Panc1 (cell line): ENCODE measurements at regions not wholly inside any gene's neighbourhood (a gene's known extent, or its start where the extent isn't known, plus 50 kb on each side); places are given as distances from the start of the nearest gene placed in this dataset.

Experiments
- POLR2AphosphoS5 ChIP-seq: IDR thresholded peaks from 2 replicates; pipeline ENCODE4 v1.6.1; 2012; ENCODE audit warnings: mild to moderate bottlenecking, low read depth, low read length, moderate library complexity
- SIN3A ChIP-seq: IDR thresholded peaks from 2 replicates; pipeline ENCODE4 v1.6.1; 2012; ENCODE audit warnings: low read depth, mild to moderate bottlenecking, low read length, moderate library complexity, borderline replicate concordance; ENCODE audit not compliant: insufficient read depth
- TF ChIP-seq, protein P1 (sequence below): fragments of 450-650 bp; IDR thresholded peaks from 2 replicates; pipeline ENCODE4 v1.5.1; 2017; ENCODE audit warnings: mild to moderate bottlenecking
- TF ChIP-seq, protein P2 (sequence below), 2 experiments: IDR thresholded peaks; 2 replicates each; pipeline ENCODE4 v1.6.1; 2011 to 2012; ENCODE audit warnings: low read depth in 2 of 2, control low read depth in 1 of 2, low read length in 1 of 2, mild to moderate bottlenecking in 1 of 2, moderate library complexity in 1 of 2; ENCODE audit not compliant: insufficient read depth in 1 of 2

DNA sequence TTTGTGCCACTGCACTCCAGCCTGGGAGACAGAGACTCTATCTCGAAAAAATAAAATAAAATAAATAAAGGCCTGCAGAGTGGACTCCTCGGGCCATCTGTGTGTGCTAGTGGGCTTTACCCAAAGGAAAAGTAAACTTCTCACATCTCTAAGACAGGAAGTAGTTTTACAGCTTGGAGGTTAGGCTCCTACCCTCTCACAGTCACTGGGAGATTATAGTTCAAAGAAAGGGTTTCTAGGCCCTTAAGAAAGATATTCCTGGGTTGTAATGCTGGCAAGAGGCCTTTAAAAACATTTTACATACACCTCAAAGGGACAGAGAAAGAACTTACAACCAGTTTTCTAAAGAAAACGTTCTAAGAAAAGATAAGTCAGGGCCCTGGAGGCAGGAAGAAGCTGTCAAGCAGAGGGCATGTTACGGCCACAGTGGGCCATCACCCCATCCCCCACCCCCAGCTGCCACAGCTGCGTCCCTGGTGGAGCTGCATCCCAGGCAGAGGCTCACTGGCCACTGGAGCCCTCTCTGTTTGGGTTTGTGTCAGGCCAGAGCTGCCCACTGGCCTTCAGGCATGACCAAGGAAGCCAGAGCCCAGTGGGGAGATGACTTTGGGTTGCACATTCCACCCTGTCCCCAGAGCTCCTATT lies 78.1 kb upstream of the CDK20 start:
- TF ChIP-seq, protein P1, sequence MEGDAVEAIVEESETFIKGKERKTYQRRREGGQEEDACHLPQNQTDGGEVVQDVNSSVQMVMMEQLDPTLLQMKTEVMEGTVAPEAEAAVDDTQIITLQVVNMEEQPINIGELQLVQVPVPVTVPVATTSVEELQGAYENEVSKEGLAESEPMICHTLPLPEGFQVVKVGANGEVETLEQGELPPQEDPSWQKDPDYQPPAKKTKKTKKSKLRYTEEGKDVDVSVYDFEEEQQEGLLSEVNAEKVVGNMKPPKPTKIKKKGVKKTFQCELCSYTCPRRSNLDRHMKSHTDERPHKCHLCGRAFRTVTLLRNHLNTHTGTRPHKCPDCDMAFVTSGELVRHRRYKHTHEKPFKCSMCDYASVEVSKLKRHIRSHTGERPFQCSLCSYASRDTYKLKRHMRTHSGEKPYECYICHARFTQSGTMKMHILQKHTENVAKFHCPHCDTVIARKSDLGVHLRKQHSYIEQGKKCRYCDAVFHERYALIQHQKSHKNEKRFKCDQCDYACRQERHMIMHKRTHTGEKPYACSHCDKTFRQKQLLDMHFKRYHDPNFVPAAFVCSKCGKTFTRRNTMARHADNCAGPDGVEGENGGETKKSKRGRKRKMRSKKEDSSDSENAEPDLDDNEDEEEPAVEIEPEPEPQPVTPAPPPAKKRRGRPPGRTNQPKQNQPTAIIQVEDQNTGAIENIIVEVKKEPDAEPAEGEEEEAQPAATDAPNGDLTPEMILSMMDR: no peak
- TF ChIP-seq, protein P2, sequence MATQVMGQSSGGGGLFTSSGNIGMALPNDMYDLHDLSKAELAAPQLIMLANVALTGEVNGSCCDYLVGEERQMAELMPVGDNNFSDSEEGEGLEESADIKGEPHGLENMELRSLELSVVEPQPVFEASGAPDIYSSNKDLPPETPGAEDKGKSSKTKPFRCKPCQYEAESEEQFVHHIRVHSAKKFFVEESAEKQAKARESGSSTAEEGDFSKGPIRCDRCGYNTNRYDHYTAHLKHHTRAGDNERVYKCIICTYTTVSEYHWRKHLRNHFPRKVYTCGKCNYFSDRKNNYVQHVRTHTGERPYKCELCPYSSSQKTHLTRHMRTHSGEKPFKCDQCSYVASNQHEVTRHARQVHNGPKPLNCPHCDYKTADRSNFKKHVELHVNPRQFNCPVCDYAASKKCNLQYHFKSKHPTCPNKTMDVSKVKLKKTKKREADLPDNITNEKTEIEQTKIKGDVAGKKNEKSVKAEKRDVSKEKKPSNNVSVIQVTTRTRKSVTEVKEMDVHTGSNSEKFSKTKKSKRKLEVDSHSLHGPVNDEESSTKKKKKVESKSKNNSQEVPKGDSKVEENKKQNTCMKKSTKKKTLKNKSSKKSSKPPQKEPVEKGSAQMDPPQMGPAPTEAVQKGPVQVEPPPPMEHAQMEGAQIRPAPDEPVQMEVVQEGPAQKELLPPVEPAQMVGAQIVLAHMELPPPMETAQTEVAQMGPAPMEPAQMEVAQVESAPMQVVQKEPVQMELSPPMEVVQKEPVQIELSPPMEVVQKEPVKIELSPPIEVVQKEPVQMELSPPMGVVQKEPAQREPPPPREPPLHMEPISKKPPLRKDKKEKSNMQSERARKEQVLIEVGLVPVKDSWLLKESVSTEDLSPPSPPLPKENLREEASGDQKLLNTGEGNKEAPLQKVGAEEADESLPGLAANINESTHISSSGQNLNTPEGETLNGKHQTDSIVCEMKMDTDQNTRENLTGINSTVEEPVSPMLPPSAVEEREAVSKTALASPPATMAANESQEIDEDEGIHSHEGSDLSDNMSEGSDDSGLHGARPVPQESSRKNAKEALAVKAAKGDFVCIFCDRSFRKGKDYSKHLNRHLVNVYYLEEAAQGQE (IDR thresholded peaks at IDR 0.05; ENCODE audit: insufficient read depth in 1 of 2, low read depth in 2 of 2, low read length in 1 of 2): no peak
- TF ChIP-seq SIN3A (no peak), POLR2AphosphoS5 (no peak)
